Colonic mucosa (tissue), 4 donors: ENCODE measurements at regions not wholly inside any gene's neighbourhood (a gene's known extent, or its start where the extent isn't known, plus 50 kb on each side); places are given as distances from the start of the nearest gene placed in this dataset.

Experiments
- DNase-seq: peaks from one replicate; pipeline ENCODE4 v3.0.0-alpha.2; 2020
- H3K27ac ChIP-seq: fragments of 200-600 bp; one replicate; pipeline ENCODE4 v1.8.0; 2021
- H3K27me3 ChIP-seq: fragments of 200-600 bp; one replicate; pipeline ENCODE4 v1.8.0; 2021
- H3K36me3 ChIP-seq: fragments of 200-600 bp; one replicate; pipeline ENCODE4 v1.8.0; 2021
- H3K4me1 ChIP-seq: fragments of 200-600 bp; one replicate; pipeline ENCODE4 v1.8.0; 2021; ENCODE audit warnings: mild to moderate bottlenecking
- H3K4me3 ChIP-seq: fragments of 200-600 bp; one replicate; pipeline ENCODE4 v1.8.0; 2021
- H3K9ac ChIP-seq, 2 donors: one replicate each; pipeline ENCODE4 v1.7.0; 2013; ENCODE audit warnings: control low read depth in 2 of 2, low read depth in 2 of 2, low read length in 2 of 2
- H3K9me3 ChIP-seq: fragments of 200-600 bp; one replicate; pipeline ENCODE4 v1.8.0; 2021
- intact Hi-C: fragments of 100-400 bp; cut with DNase I; formaldehyde crosslinking; loops from one replicate; pipeline ENCODE4 v1.14.1; 2022
- TF ChIP-seq, protein P1 (sequence below): fragments of 200-600 bp; IDR thresholded peaks from one replicate; pipeline ENCODE4 v1.8.0; 2022; ENCODE audit warnings: antibody characterized with exemption, mild to moderate bottlenecking
- donor health status: healthy.
- donor health status: DM: no; HTN: no; CAD: no.
- donor health status: DM: no; HTN: no; CAD: no.

DNA sequence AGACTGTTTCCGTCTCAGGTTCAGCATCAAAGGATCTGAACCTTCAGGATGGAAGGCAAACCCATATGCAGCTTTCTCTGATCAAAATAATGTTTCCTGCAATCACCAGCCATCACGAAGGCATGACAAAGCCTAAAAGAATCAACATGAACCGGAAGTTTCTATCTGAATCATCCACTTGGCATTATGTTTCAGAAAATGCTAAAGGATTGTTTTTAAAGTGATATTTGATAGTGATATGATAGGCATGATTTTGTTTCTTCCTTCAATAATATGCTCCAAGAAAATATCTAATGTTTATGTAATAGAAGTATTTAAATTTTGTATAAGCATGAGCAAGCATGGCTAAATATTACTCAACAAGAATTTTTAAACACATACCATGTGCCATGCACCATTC lies 219.6 kb downstream of the PLK2 start:
- no peaks in the 10 kb centered on the region for H3K27me3 ChIP-seq
- TF ChIP-seq, protein P1, sequence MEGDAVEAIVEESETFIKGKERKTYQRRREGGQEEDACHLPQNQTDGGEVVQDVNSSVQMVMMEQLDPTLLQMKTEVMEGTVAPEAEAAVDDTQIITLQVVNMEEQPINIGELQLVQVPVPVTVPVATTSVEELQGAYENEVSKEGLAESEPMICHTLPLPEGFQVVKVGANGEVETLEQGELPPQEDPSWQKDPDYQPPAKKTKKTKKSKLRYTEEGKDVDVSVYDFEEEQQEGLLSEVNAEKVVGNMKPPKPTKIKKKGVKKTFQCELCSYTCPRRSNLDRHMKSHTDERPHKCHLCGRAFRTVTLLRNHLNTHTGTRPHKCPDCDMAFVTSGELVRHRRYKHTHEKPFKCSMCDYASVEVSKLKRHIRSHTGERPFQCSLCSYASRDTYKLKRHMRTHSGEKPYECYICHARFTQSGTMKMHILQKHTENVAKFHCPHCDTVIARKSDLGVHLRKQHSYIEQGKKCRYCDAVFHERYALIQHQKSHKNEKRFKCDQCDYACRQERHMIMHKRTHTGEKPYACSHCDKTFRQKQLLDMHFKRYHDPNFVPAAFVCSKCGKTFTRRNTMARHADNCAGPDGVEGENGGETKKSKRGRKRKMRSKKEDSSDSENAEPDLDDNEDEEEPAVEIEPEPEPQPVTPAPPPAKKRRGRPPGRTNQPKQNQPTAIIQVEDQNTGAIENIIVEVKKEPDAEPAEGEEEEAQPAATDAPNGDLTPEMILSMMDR: no peak
- no peak for DNase-seq
- no peaks in the 10 kb centered on the region for H3K9me3 ChIP-seq
- H3K27ac ChIP-seq: no peak overlapping the region
- no peaks in the 10 kb centered on the region for H3K36me3 ChIP-seq
- intact Hi-C loops: no loop called here
- H3K4me1 ChIP-seq: no peaks in the 10 kb centered on the region
- no peak overlapping the region for H3K4me3 ChIP-seq
- H3K9ac ChIP-seq: no peak overlapping the region

DNA sequence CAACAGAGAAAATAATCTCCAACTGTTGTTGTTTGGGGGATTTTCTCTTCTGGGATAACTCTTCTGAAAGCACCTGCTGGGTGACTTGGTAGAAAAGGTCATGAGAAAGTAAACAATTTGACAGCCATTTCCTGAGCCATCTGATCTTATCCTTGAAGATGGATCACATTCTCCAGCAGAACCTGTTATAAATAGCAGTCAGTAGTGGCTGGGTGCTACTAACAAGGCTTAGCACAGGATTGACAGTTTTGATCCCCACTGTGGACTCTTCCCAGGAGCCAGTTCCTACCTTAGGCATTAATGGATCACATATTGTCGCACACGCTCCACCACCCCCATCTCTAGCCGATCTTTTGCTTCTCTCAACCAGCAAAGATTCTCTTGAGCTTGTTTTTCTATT lies 220.2 kb downstream of the PLK2 start:
- Histone ChIP-seq H3K9me3 (no peaks in the 10 kb centered on the region), H3K4me1 (no peaks in the 10 kb centered on the region), H3K9ac (no peak overlapping the region), H3K36me3 (no peaks in the 10 kb centered on the region), H3K27me3 (no peaks in the 10 kb centered on the region), H3K27ac (no peak overlapping the region), H3K4me3 (no peak overlapping the region)
- intact Hi-C loops: no loop called here
- TF ChIP-seq, protein P1: no peak
- DNase-seq: no peak

DNA sequence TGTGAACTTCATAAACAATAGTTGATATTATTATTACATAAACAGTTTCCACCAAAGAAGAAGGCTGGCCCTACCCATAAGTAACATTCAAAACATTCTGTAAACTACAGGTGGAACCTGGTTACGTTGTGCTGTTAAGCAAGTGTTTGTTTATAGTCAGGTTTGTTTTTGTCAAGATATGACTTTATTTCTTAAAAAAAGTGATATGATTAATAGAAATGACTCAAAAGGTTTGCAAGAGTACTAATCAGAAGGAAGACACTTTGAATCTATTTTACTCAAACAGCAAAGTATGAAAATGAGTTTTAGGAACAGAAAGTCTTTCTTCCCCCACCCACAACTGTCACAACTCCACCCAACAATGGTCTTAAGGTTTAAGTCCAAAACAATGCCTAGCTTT lies 220.8 kb downstream of the PLK2 start:
- Histone ChIP-seq H3K36me3 (no peaks in the 10 kb centered on the region), H3K9ac (no peak overlapping the region), H3K9me3 (no peaks in the 10 kb centered on the region), H3K4me1 (no peaks in the 10 kb centered on the region), H3K27me3 (no peaks in the 10 kb centered on the region), H3K27ac (no peak overlapping the region), H3K4me3 (no peak overlapping the region)
- DNase-seq: no peak
- intact Hi-C loops: no loop called here
- TF ChIP-seq, protein P1: no peak

DNA sequence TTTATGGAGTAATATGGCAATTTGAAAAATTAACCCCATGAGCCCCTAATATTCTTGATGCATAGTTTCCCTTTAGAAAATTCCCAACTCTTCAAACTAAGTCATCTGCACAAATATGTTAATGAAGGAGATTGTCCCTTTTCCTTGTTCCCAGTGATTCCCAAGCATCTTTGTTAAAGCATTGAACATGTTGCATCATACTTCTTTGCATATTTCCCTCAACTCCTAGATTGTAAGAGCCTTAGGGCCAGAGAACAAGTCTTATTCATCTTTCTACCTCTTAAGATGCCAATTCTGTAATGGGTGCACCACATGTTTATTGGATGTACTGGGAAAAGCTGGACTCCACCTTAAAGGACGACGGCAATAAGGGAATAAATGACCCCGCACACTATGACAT lies 223.4 kb downstream of the PLK2 start:
- Histone ChIP-seq H3K36me3 (no peaks in the 10 kb centered on the region), H3K27me3 (no peaks in the 10 kb centered on the region), H3K4me1 (no peaks in the 10 kb centered on the region), H3K9ac (no peak overlapping the region), H3K27ac (no peak overlapping the region), H3K4me3 (no peak overlapping the region), H3K9me3 (no peaks in the 10 kb centered on the region)
- no peak for DNase-seq
- intact Hi-C loops: no loop called here
- TF ChIP-seq, protein P1: no peak

DNA sequence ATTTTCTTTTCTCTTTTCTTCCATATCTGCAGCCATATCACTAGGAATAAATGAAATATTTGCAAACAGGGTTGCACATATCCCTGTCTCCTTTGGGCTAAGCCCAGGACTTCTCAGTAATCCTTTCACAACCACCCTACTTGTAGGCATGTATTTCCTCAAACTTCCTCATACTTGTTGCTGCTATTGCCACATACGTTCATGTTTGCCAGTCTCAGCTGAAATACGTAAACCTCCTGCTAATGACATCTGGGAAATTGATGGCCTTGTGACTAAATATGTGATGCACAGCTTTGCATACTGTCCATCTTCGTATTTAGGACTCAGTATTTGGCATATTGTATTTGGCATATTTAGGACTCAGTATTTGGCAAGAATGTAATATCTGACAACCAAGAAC lies 224.6 kb downstream of the PLK2 start:
- Histone ChIP-seq H3K36me3 (no peaks in the 10 kb centered on the region), H3K9me3 (no peaks in the 10 kb centered on the region), H3K27ac (no peak overlapping the region), H3K4me3 (no peak overlapping the region), H3K9ac (no peak overlapping the region), H3K4me1 (no peaks in the 10 kb centered on the region), H3K27me3 (no peaks in the 10 kb centered on the region)
- DNase-seq: no peak
- intact Hi-C loops: no loop called here
- TF ChIP-seq, protein P1: no peak

DNA sequence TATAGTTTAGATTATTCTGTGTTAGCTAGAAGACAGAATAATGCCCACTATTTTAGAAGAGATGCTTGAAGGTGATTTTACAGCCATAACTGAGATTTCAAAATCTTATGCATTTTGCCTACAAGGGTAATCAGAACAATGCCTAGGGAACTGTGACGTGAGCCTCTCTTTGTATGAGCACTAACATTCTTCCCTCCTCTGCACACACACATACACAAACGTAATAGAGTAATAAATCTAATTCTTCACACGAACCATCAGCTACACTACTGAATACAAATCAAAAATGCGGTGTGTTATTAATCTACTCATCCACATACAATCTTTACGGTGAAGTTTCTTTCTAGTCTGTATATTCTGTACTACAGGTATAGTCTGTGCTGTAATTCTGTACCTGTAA lies 227.8 kb downstream of the PLK2 start:
- no peak for DNase-seq
- Histone ChIP-seq H3K27me3 (no peaks in the 10 kb centered on the region), H3K36me3 (no peaks in the 10 kb centered on the region)

More for the DNA sequence above, 227.8 kb downstream of the PLK2 start:
- H3K4me3 ChIP-seq: no peak overlapping the region
- intact Hi-C loops: no loop called here
- TF ChIP-seq, protein P1: no peak
- no peak overlapping the region for H3K9ac ChIP-seq
- H3K4me1 ChIP-seq: no peaks in the 10 kb centered on the region
- no peak overlapping the region for H3K27ac ChIP-seq
- H3K9me3 ChIP-seq: no peaks in the 10 kb centered on the region
